ENCODE measurements at regions not wholly inside any gene's neighbourhood (a gene's known extent, or its start where the extent isn't known, plus 50 kb on each side); places are given as distances from the start of the nearest gene placed in this dataset.

- Histone ChIP-seq H3K4me1 (ENCODE audit: control insufficient read depth, insufficient read depth, low read length) (no peaks in the 10 kb centered on the region), H3K27me3 (ENCODE audit: control insufficient read depth, insufficient read depth, low read length) (peaks cover 14% of the 10 kb centered on the region), H3K4me3 (ENCODE audit: low read length) (no peak overlapping the region), H3K9me3 (ENCODE audit: control insufficient read depth, low read length) (no peaks in the 10 kb centered on the region), H3K36me3 (ENCODE audit: control insufficient read depth, insufficient read depth, low read length) (no peaks in the 10 kb centered on the region), H3K9ac (ENCODE audit: low read length) (no peak overlapping the region)
Observed at GRCh38 chr17:77070888-77071279, 69.9 kb upstream of the SEC14L1 start.

GRCh38 chr17:77071925-77072490 is 68.8 kb upstream of the SEC14L1 start:
- Histone ChIP-seq H3K4me1 (ENCODE audit: control insufficient read depth, insufficient read depth, low read length) (no peaks in the 10 kb centered on the region), H3K36me3 (ENCODE audit: control insufficient read depth, insufficient read depth, low read length) (no peaks in the 10 kb centered on the region), H3K4me3 (ENCODE audit: low read length) (no peak overlapping the region), H3K9ac (ENCODE audit: low read length) (no peak overlapping the region), H3K27me3 (ENCODE audit: control insufficient read depth, insufficient read depth, low read length) (peaks cover 14% of the 10 kb centered on the region), H3K9me3 (ENCODE audit: control insufficient read depth, low read length) (no peaks in the 10 kb centered on the region)

- Histone ChIP-seq H3K27me3 (ENCODE audit: control insufficient read depth, insufficient read depth, low read length) (peaks cover 11% of the 10 kb centered on the region), H3K36me3 (ENCODE audit: control insufficient read depth, insufficient read depth, low read length) (no peaks in the 10 kb centered on the region), H3K9me3 (ENCODE audit: control insufficient read depth, low read length) (no peaks in the 10 kb centered on the region), H3K4me1 (ENCODE audit: control insufficient read depth, insufficient read depth, low read length) (no peaks in the 10 kb centered on the region), H3K4me3 (ENCODE audit: low read length) (no peak overlapping the region), H3K9ac (ENCODE audit: low read length) (no peak overlapping the region)
Observed at GRCh38 chr17:77072670-77073069, 68.1 kb upstream of the SEC14L1 start.

- H3K27me3 ChIP-seq (ENCODE audit: control insufficient read depth, insufficient read depth, low read length), result peaks cover 4% of the 10 kb centered on the region
- H3K9ac ChIP-seq (ENCODE audit: low read length), result no peak overlapping the region
- H3K4me1 ChIP-seq (ENCODE audit: control insufficient read depth, insufficient read depth, low read length), result no peaks in the 10 kb centered on the region
- H3K4me3 ChIP-seq (ENCODE audit: low read length), result no peak overlapping the region
- no peaks in the 10 kb centered on the region for H3K36me3 ChIP-seq (ENCODE audit: control insufficient read depth, insufficient read depth, low read length)
- no peaks in the 10 kb centered on the region for H3K9me3 ChIP-seq (ENCODE audit: control insufficient read depth, low read length)
Observed at GRCh38 chr17:77074681-77075080, 66.1 kb upstream of the SEC14L1 start.

GRCh38 chr17:77076124-77076830 is 64.5 kb upstream of the SEC14L1 start:
- Histone ChIP-seq H3K9ac (ENCODE audit: low read length) (no peak overlapping the region), H3K4me1 (ENCODE audit: control insufficient read depth, insufficient read depth, low read length) (no peaks in the 10 kb centered on the region), H3K36me3 (ENCODE audit: control insufficient read depth, insufficient read depth, low read length) (no peaks in the 10 kb centered on the region), H3K9me3 (ENCODE audit: control insufficient read depth, low read length) (no peaks in the 10 kb centered on the region), H3K27me3 (ENCODE audit: control insufficient read depth, insufficient read depth, low read length) (peaks cover 4% of the 10 kb centered on the region), H3K4me3 (ENCODE audit: low read length) (no peak overlapping the region)

GRCh38 chr17:77083531-77083930 is 57.2 kb upstream of the SEC14L1 start:
- no peak overlapping the region for H3K9ac ChIP-seq (ENCODE audit: low read length)
- H3K36me3 ChIP-seq (ENCODE audit: control insufficient read depth, insufficient read depth, low read length), result no peaks in the 10 kb centered on the region
- H3K4me3 ChIP-seq (ENCODE audit: low read length), result no peak overlapping the region
- no peaks in the 10 kb centered on the region for H3K9me3 ChIP-seq (ENCODE audit: control insufficient read depth, low read length)
- H3K4me1 ChIP-seq (ENCODE audit: control insufficient read depth, insufficient read depth, low read length), result peaks cover 11% of the 10 kb centered on the region
- H3K27me3 ChIP-seq (ENCODE audit: control insufficient read depth, insufficient read depth, low read length), result no peaks in the 10 kb centered on the region

GRCh38 chr17:77085926-77086432 is 54.8 kb upstream of the SEC14L1 start:
- H3K9ac ChIP-seq (ENCODE audit: low read length), result no peak overlapping the region
- H3K9me3 ChIP-seq (ENCODE audit: control insufficient read depth, low read length), result no peaks in the 10 kb centered on the region
- no peak overlapping the region for H3K4me3 ChIP-seq (ENCODE audit: low read length)
- H3K27me3 ChIP-seq (ENCODE audit: control insufficient read depth, insufficient read depth, low read length), result no peaks in the 10 kb centered on the region
- no peaks in the 10 kb centered on the region for H3K36me3 ChIP-seq (ENCODE audit: control insufficient read depth, insufficient read depth, low read length)
- peaks cover 21% of the 10 kb centered on the region for H3K4me1 ChIP-seq (ENCODE audit: control insufficient read depth, insufficient read depth, low read length)

GRCh38 chr17:77086433-77087010 is 54.2 kb upstream of the SEC14L1 start:
- H3K36me3 ChIP-seq (ENCODE audit: control insufficient read depth, insufficient read depth, low read length), result no peaks in the 10 kb centered on the region
- H3K9ac ChIP-seq (ENCODE audit: low read length), result no peak overlapping the region
- peaks cover 21% of the 10 kb centered on the region for H3K4me1 ChIP-seq (ENCODE audit: control insufficient read depth, insufficient read depth, low read length)
- no peaks in the 10 kb centered on the region for H3K9me3 ChIP-seq (ENCODE audit: control insufficient read depth, low read length)
- H3K4me3 ChIP-seq (ENCODE audit: low read length), result no peak overlapping the region
- no peaks in the 10 kb centered on the region for H3K27me3 ChIP-seq (ENCODE audit: control insufficient read depth, insufficient read depth, low read length)

GRCh38 chr17:77087650-77088454 is 52.9 kb upstream of the SEC14L1 start:
- H3K36me3 ChIP-seq (ENCODE audit: control insufficient read depth, insufficient read depth, low read length), result peaks cover 8% of the 10 kb centered on the region
- peak overlapping the region; percentile 39 for H3K4me3 ChIP-seq (ENCODE audit: low read length)
- H3K9me3 ChIP-seq (ENCODE audit: control insufficient read depth, low read length), result no peaks in the 10 kb centered on the region
- H3K9ac ChIP-seq (ENCODE audit: low read length), result peak overlapping the region; percentile 82
- H3K4me1 ChIP-seq (ENCODE audit: control insufficient read depth, insufficient read depth, low read length), result peaks cover 21% of the 10 kb centered on the region
- no peaks in the 10 kb centered on the region for H3K27me3 ChIP-seq (ENCODE audit: control insufficient read depth, insufficient read depth, low read length)

GRCh38 chr17:77088455-77089123 is 52.2 kb upstream of the SEC14L1 start:
- peaks cover 13% of the 10 kb centered on the region for H3K36me3 ChIP-seq (ENCODE audit: control insufficient read depth, insufficient read depth, low read length)
- no peaks in the 10 kb centered on the region for H3K9me3 ChIP-seq (ENCODE audit: control insufficient read depth, low read length)
- H3K4me3 ChIP-seq (ENCODE audit: low read length), result peak overlapping the region; percentile 39
- no peaks in the 10 kb centered on the region for H3K27me3 ChIP-seq (ENCODE audit: control insufficient read depth, insufficient read depth, low read length)
- peak overlapping the region; percentile 82 for H3K9ac ChIP-seq (ENCODE audit: low read length)
- peaks cover 21% of the 10 kb centered on the region for H3K4me1 ChIP-seq (ENCODE audit: control insufficient read depth, insufficient read depth, low read length)

- Histone ChIP-seq H3K4me3 (ENCODE audit: low read length) (peak overlapping the region; percentile 39), H3K36me3 (ENCODE audit: control insufficient read depth, insufficient read depth, low read length) (peaks cover 13% of the 10 kb centered on the region), H3K9ac (ENCODE audit: low read length) (peak overlapping the region; percentile 82), H3K9me3 (ENCODE audit: control insufficient read depth, low read length) (no peaks in the 10 kb centered on the region), H3K4me1 (ENCODE audit: control insufficient read depth, insufficient read depth, low read length) (peaks cover 21% of the 10 kb centered on the region), H3K27me3 (ENCODE audit: control insufficient read depth, insufficient read depth, low read length) (no peaks in the 10 kb centered on the region)
Observed at GRCh38 chr17:77089124-77089490, 51.7 kb upstream of the SEC14L1 start.

All from mucosa of stomach (tissue), 1 donor.